Ascending aorta (tissue), 2 donors: ENCODE measurements at regions not wholly inside any gene's neighbourhood (a gene's known extent, or its start where the extent isn't known, plus 50 kb on each side); places are given as distances from the start of the nearest gene placed in this dataset.

Experiments used
- DNase-seq, 2 donors: peaks; one replicate each; pipeline ENCODE4 v3.0.0-alpha.2; 2019; ENCODE audit warnings: low spot score in 2 of 2
- H3K27ac ChIP-seq, 2 donors: fragments of 200-600 bp; sonication (generic); one replicate each; pipeline ENCODE4 v1.5.1; 2016 to 2017; ENCODE audit warnings: mild to moderate bottlenecking in 1 of 2
- H3K27me3 ChIP-seq: fragments of 200-600 bp; sonication (generic); one replicate; pipeline ENCODE4 v1.5.1; 2017
- H3K36me3 ChIP-seq, 2 donors: fragments of 200-600 bp; sonication (generic); one replicate each; pipeline ENCODE4 v1.5.1; 2016
- H3K4me1 ChIP-seq, 2 donors: fragments of 200-600 bp; sonication (generic); one replicate each; pipeline ENCODE4 v1.5.1; 2016 to 2017; ENCODE audit warnings: mild to moderate bottlenecking in 1 of 2
- H3K4me3 ChIP-seq, 2 donors: fragments of 200-600 bp; sonication (generic); one replicate each; pipeline ENCODE4 v1.5.1; 2016 to 2017; ENCODE audit warnings: mild to moderate bottlenecking in 1 of 2
- H3K9me3 ChIP-seq, 2 donors: fragments of 200-600 bp; sonication (generic); one replicate each; pipeline ENCODE4 v1.5.1; 2016
- CTCF ChIP-seq, 3 experiments: fragments of 200-600 bp in 2 of 3; fragments of 450-650 bp in 1 of 3; sonication (generic) in 2 of 3; IDR thresholded peaks; one replicate each; pipeline ENCODE4 v1.5.1; 2016 to 2019; ENCODE audit warnings: antibody characterized with exemption in 3 of 3, mild to moderate bottlenecking in 1 of 3, moderate library complexity in 1 of 3
- intact Hi-C: fragments of 100-400 bp; cut with DNase I; formaldehyde crosslinking; loops from one replicate; pipeline ENCODE4 v1.15.1; 2023

DNA sequence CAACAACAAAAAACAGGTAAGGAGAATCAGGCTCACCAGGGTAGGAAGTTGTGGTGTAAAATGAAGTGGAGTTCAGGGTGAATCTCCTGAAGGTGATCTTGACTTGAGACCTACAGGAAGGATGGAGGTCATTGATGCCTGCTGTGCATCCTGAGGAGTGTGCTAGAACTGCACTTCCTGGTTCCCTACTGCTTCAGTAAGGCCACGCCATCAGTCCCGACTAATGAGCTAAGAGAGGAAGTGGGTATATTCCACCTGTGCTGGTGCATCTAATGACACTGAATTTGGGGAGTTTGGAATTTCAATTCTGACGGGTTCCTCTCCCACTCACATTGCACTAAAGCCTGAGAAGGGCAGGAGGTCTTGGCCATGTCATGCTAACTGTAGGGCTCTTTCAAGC is 349.3 kb upstream of the SLC14A2 start:
- no peak overlapping the region for H3K27ac ChIP-seq
- H3K9me3 ChIP-seq: peaks cover 0 to 5% of the 10 kb centered on the region in 2 donors
- TF ChIP-seq CTCF (IDR thresholded peaks at IDR 0.05): no peak
- H3K4me1 ChIP-seq: no peaks in the 10 kb centered on the region
- intact Hi-C loops: no loop called here
- no peak overlapping the region for H3K4me3 ChIP-seq
- no peak for DNase-seq
- no peaks in the 10 kb centered on the region for H3K36me3 ChIP-seq
- H3K27me3 ChIP-seq: no peaks in the 10 kb centered on the region

DNA sequence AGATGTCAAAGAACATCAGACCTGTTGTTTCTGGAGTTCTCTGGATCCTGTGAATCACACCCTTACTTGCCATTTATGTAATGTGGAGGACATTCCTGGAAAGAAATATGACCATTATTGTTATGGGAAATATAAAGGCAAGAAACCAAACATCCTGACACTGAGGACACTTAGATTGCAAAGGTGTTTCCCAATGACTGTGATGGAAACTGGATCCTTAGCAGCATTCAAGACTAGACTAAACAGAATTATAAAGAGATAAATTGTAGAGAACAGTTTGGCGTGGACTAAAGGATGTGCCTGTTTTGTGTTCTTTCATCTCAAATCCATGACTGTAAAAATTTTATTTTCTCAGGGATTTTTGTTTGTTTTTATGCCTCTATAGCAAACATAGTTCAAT is 347.7 kb upstream of the SLC14A2 start:
- Histone ChIP-seq H3K27me3 (no peaks in the 10 kb centered on the region), H3K27ac (no peak overlapping the region), H3K36me3 (no peaks in the 10 kb centered on the region), H3K4me3 (no peak overlapping the region), H3K9me3 (peaks cover 0 to 7% of the 10 kb centered on the region in 2 donors), H3K4me1 (no peaks in the 10 kb centered on the region)
- intact Hi-C loops: no loop called here
- no peak for DNase-seq
- no peak for TF ChIP-seq CTCF (IDR thresholded peaks at IDR 0.05)

- no peak overlapping the region for H3K4me3 ChIP-seq
- no peak for DNase-seq
- intact Hi-C loops: no loop called here
- no peaks in the 10 kb centered on the region for H3K4me1 ChIP-seq
- no peak overlapping the region for H3K27ac ChIP-seq
- no peaks in the 10 kb centered on the region for H3K27me3 ChIP-seq
- H3K36me3 ChIP-seq: no peaks in the 10 kb centered on the region
- peaks cover 0 to 7% of the 10 kb centered on the region in 2 donors for H3K9me3 ChIP-seq
- no peak for TF ChIP-seq CTCF (IDR thresholded peaks at IDR 0.05)
Measured at GRCh38 chr18:45268583-45268982, 346.7 kb upstream of the SLC14A2 start.

DNA sequence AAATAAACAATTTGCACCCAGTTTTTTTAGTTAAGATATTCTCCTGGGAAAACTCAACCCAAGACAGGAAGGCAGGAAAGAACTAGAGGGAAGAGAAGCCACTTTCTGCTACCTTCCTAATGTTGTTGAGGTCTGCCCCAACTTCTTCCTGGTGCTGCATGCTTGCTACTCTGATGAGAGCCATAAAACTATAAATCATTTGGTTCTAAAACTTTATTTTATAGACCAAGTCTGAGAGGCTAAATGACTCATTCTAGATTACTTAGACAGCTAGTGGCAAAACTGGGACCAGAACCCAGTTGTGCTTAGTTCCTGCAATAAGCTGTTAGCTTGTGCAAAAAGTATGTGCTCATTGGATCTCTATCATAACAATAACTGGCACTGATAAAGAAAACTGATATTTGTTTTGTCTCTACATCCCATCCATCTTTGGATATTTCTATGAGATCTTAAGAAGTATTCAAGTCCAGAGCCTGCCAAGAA is 344.9 kb upstream of the SLC14A2 start:
- no peak for TF ChIP-seq CTCF (IDR thresholded peaks at IDR 0.05)

GRCh38 chr18:45274026-45274425 is 341.2 kb upstream of the SLC14A2 start:
- H3K4me1 ChIP-seq: no peaks in the 10 kb centered on the region
- intact Hi-C loops: no loop called here

More for the DNA sequence above, 344.9 kb upstream of the SLC14A2 start:
- Histone ChIP-seq H3K27ac (no peak overlapping the region), H3K36me3 (no peaks in the 10 kb centered on the region), H3K4me3 (no peak overlapping the region), H3K4me1 (no peaks in the 10 kb centered on the region), H3K27me3 (no peaks in the 10 kb centered on the region), H3K9me3 (peaks cover 0 to 7% of the 10 kb centered on the region in 2 donors)
- no peak for DNase-seq
- intact Hi-C loops: no loop called here

More at GRCh38 chr18:45274026-45274425, 341.2 kb upstream of the SLC14A2 start:
- Histone ChIP-seq H3K27ac (no peak overlapping the region), H3K9me3 (peaks cover 0 to 7% of the 10 kb centered on the region in 2 donors), H3K27me3 (no peaks in the 10 kb centered on the region), H3K4me3 (no peak overlapping the region), H3K36me3 (no peaks in the 10 kb centered on the region)
- no peak for DNase-seq
- TF ChIP-seq CTCF (IDR thresholded peaks at IDR 0.05): no peak
